ENCODE measurements at regions not wholly inside any gene's neighbourhood (a gene's known extent, or its start where the extent isn't known, plus 50 kb on each side); places are given as distances from the start of the nearest gene placed in this dataset.

- TF ChIP-seq CTCF (IDR thresholded peaks at IDR 0.05 in 8 of 11, conservative IDR thresholded peaks at IDR 0.05 in 3 of 11) (no peak), POLR2AphosphoS5 (IDR thresholded peaks at IDR 0.05) (no peak), POLR2A (IDR thresholded peaks at IDR 0.05) (no peak)
Observed at GRCh38 chr2:186164325-186164724, 321.7 kb upstream of the ZC3H15 start.

Data from spleen (tissue), 7 donors.